ENCODE measurements at regions not wholly inside any gene's neighbourhood (a gene's known extent, or its start where the extent isn't known, plus 50 kb on each side); places are given as distances from the start of the nearest gene placed in this dataset.

GRCh38 chr3:118531816-118532215 lies 502.8 kb downstream of the IGSF11 start:
- no peak overlapping the region for H2BK15ac ChIP-seq (ENCODE audit: low read length)
- no peak overlapping the region for H3K4me3 ChIP-seq (ENCODE audit: extremely low read depth in 1 of 4, insufficient read depth in 2 of 4, low read depth in 3 of 4, low read length in 4 of 4)
- H3K36me3 ChIP-seq (ENCODE audit: control insufficient read depth in 2 of 4, insufficient read depth in 4 of 4, low read length in 3 of 4): no peaks in the 10 kb centered on the region
- H4K20me1 ChIP-seq (replicated peaks in 1 of 2; ENCODE audit: control insufficient read depth in 1 of 2, insufficient read depth in 2 of 2, low read length in 2 of 2): no peaks in the 10 kb centered on the region
- no peaks in the 10 kb centered on the region for H3K23me2 ChIP-seq (ENCODE audit: low read depth, low read length)
- no peak overlapping the region for H4K5ac ChIP-seq (ENCODE audit: insufficient read length, low read depth, low read length)
- DNase-seq (ENCODE audit: low read depth in 1 of 2, low spot score in 2 of 2) (no peak), FAIRE-seq (no peak)
- no peak overlapping the region for H3K56ac ChIP-seq (replicated peaks; ENCODE audit: insufficient read length, low read depth, low read length)
- no peak overlapping the region for H2BK120ac ChIP-seq (replicated peaks; ENCODE audit: low read depth, low read length)
- H3K4ac ChIP-seq (replicated peaks; ENCODE audit: insufficient read length, low read depth, low read length): no peak overlapping the region
- no peak overlapping the region for H2BK5ac ChIP-seq (ENCODE audit: low read depth, low read length)
- H2BK20ac ChIP-seq (ENCODE audit: low read length): no peak overlapping the region
- no peak overlapping the region for H4K8ac ChIP-seq (ENCODE audit: extremely low read depth, insufficient read depth, low read length)
- no peak overlapping the region for H3K18ac ChIP-seq (ENCODE audit: extremely low read depth, low read length)
- H2BK12ac ChIP-seq (ENCODE audit: low read depth, low read length): no peak overlapping the region
- no peaks in the 10 kb centered on the region for H3K79me1 ChIP-seq (ENCODE audit: low read depth, low read length)
- CTCF ChIA-PET (ENCODE audit: partially characterized antibody): no interaction called here
- H3K27me3 ChIP-seq (replicated peaks in 1 of 4; ENCODE audit: control insufficient read depth in 3 of 4, extremely low read depth in 1 of 4, insufficient read depth in 3 of 4, low read length in 3 of 4): no peaks in the 10 kb centered on the region
- H3K9ac ChIP-seq (replicated peaks in 1 of 4; ENCODE audit: extremely low read depth in 1 of 4, low read depth in 3 of 4, low read length in 3 of 4): no peak overlapping the region
- H3K9me3 ChIP-seq (ENCODE audit: insufficient read depth in 2 of 2, low read depth in 1 of 2, low read length in 1 of 2): no peaks in the 10 kb centered on the region
- no peak overlapping the region for H2AFZ ChIP-seq (ENCODE audit: low read length)
- H3K23ac ChIP-seq (ENCODE audit: insufficient read length): no peak overlapping the region
- no peak overlapping the region for H3K27ac ChIP-seq (ENCODE audit: low read depth, low read length)
- no peak overlapping the region for H3K4me2 ChIP-seq (ENCODE audit: insufficient read depth in 1 of 2, low read depth in 2 of 2, low read length in 2 of 2)
- POLR2A ChIA-PET (ENCODE audit: partially characterized antibody): no interaction called here
- H4K91ac ChIP-seq (replicated peaks; ENCODE audit: insufficient read length, low read length): no peak overlapping the region
- H3K14ac ChIP-seq (ENCODE audit: insufficient read length): no peak overlapping the region
- no peaks in the 10 kb centered on the region for H3K79me2 ChIP-seq (ENCODE audit: control insufficient read depth in 1 of 2, insufficient read depth in 2 of 2, low read length in 2 of 2)
- H3K4me1 ChIP-seq (replicated peaks in 1 of 4; ENCODE audit: control insufficient read depth in 3 of 4, insufficient read depth in 4 of 4, low read length in 3 of 4): no peaks in the 10 kb centered on the region
- WGBS, 2 experiments (ENCODE audit: extremely low coverage in 1 of 2, insufficient coverage in 1 of 2, insufficient read length in 1 of 2, insufficient replicate concordance in 2 of 2, low coverage in 1 of 2, low lambda C conversion rate in 2 of 2, missing lambda C conversion rate in 1 of 2): 65% methylated on average over 3 of the region's 3 CpGs; no CpG with 5 or more reads in 1 of the 2 experiments
- H2AK5ac ChIP-seq (ENCODE audit: low read depth, low read length): no peak overlapping the region
- TF ChIP-seq CTCF (IDR thresholded peaks at IDR 0.05; ENCODE audit: control extremely low read depth in 1 of 3, insufficient read depth in 1 of 3, low read depth in 1 of 3, low read length in 3 of 3): no peak
- no peak for TF ChIP-seq KDM4A (IDR thresholded peaks at IDR 0.05; ENCODE audit: low read depth, low read length, severe bottlenecking)
- TF ChIP-seq RXRA (IDR thresholded peaks at IDR 0.05; ENCODE audit: insufficient read depth, low read depth, low read length): no peak
- no peak for TF ChIP-seq JUND (IDR thresholded peaks at IDR 0.05; ENCODE audit: low read length)
- TF ChIP-seq ATF2 (IDR thresholded peaks at IDR 0.05; ENCODE audit: low read length): no peak
- TF ChIP-seq HDAC2 (IDR thresholded peaks at IDR 0.05; ENCODE audit: borderline replicate concordance in 1 of 2, low read depth in 2 of 2, low read length in 2 of 2): no peak
- TF ChIP-seq EP300 (IDR thresholded peaks at IDR 0.05; ENCODE audit: borderline replicate concordance in 1 of 2, low read depth in 2 of 2, low read length in 2 of 2): no peak
- TF ChIP-seq TAF1 (IDR thresholded peaks at IDR 0.05; ENCODE audit: low read depth, low read length): no peak
- no peak for TF ChIP-seq CHD2 (IDR thresholded peaks at IDR 0.05; ENCODE audit: low read length)
- TF ChIP-seq EZH2 (IDR thresholded peaks at IDR 0.05; ENCODE audit: low read depth, low read length, severe bottlenecking): no peak
